ENCODE measurements at regions not wholly inside any gene's neighbourhood (a gene's known extent, or its start where the extent isn't known, plus 50 kb on each side); places are given as distances from the start of the nearest gene placed in this dataset.
"Not testable (repeated sequence)": the region's sequence is repeated elsewhere in the genome, so short reads cannot be mapped to it uniquely, and the experiment has no call there.

DNA sequence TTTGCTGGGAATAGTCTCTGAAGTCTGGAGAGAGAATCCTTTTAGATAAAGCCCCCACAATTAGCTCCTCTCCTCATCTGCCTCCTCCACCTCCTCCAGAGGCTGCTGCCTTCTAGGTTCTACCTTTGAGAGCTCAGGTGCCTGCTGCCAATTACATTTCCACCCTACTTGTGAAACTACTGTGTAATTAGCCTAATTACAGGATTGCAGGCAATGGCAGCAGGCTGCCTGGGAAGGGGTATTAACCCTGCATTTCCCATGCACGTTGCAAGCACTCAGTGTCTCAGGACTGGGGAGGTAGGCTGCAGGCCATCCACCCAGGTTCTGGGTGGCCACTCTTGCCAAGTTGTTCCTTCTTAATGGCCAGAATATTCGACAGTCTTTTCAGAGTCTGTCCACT lies 215.6 kb upstream of the ZNF217 start:
- Histone ChIP-seq H3K36me3 (ENCODE audit: low read depth) (no peaks in the 10 kb centered on the region), H3K4me1 (ENCODE audit: insufficient read depth) (peaks cover 16% of the 10 kb centered on the region), H3F3A (ENCODE audit: insufficient read depth) (peaks cover 10% of the 10 kb centered on the region), H3K4me3 (no peak overlapping the region), H4K20me1 (ENCODE audit: insufficient read depth) (no peaks in the 10 kb centered on the region), H3K9ac (no peak overlapping the region), H2AFZ (no peak overlapping the region), H3K4me2 (ENCODE audit: unreplicated experiment) (no peak overlapping the region), H3K27ac (no peak overlapping the region), H3K27me3 (replicated peaks; ENCODE audit: insufficient read depth) (no peaks in the 10 kb centered on the region), H3K79me2 (ENCODE audit: insufficient read depth) (no peaks in the 10 kb centered on the region), H3K9me3 (ENCODE audit: low read depth) (no peaks in the 10 kb centered on the region), H3K9me2 (ENCODE audit: insufficient read depth) (no peaks in the 10 kb centered on the region)
- no peak for TF ChIP-seq EZH2phosphoT487 (IDR thresholded peaks at IDR 0.05; ENCODE audit: insufficient read depth, low read depth)
- no peak for TF ChIP-seq EZH2 (IDR thresholded peaks at IDR 0.05; ENCODE audit: insufficient read depth, poor library complexity, severe bottlenecking)
- in situ Hi-C loops (cut with MboI): no loop called here
- 93 to 97% methylated on average over 2 of the region's 2 CpGs for WGBS, 2 experiments (ENCODE audit: low coverage in 1 of 2, low lambda C conversion rate in 2 of 2, missing lambda C conversion rate in 2 of 2)
- no peak for DNase-seq

GRCh38 chr20:53808733-53809132 lies 215.1 kb upstream of the ZNF217 start:
- 87 to 91% methylated on average over 3 of the region's 3 CpGs for WGBS, 2 experiments (ENCODE audit: low coverage in 1 of 2, low lambda C conversion rate in 2 of 2, missing lambda C conversion rate in 2 of 2)
- Histone ChIP-seq H3K4me3 (no peak overlapping the region), H3K4me1 (ENCODE audit: insufficient read depth) (peaks cover 16% of the 10 kb centered on the region), H3K27me3 (replicated peaks; ENCODE audit: insufficient read depth) (no peaks in the 10 kb centered on the region), H3K36me3 (ENCODE audit: low read depth) (no peaks in the 10 kb centered on the region), H3K27ac (no peak overlapping the region), H3K9me2 (ENCODE audit: insufficient read depth) (no peaks in the 10 kb centered on the region), H3K79me2 (ENCODE audit: insufficient read depth) (no peaks in the 10 kb centered on the region), H3K9ac (no peak overlapping the region), H3K4me2 (ENCODE audit: unreplicated experiment) (no peak overlapping the region), H2AFZ (no peak overlapping the region), H4K20me1 (ENCODE audit: insufficient read depth) (no peaks in the 10 kb centered on the region), H3K9me3 (ENCODE audit: low read depth) (no peaks in the 10 kb centered on the region), H3F3A (ENCODE audit: insufficient read depth) (peaks cover 10% of the 10 kb centered on the region)
- DNase-seq: no peak
- in situ Hi-C loops (cut with MboI): no loop called here
- TF ChIP-seq EZH2 (IDR thresholded peaks at IDR 0.05; ENCODE audit: insufficient read depth, poor library complexity, severe bottlenecking) (no peak), EZH2phosphoT487 (IDR thresholded peaks at IDR 0.05; ENCODE audit: insufficient read depth, low read depth) (no peak)

GRCh38 chr20:53808302-53808701 lies 214.7 kb upstream of the ZNF217 start:
- H2AFZ ChIP-seq; H3K27me3 ChIP-seq (replicated peaks; ENCODE audit: insufficient read depth); in situ Hi-C loops (cut with MboI); H3F3A ChIP-seq (ENCODE audit: insufficient read depth); H3K4me3 ChIP-seq; H4K20me1 ChIP-seq (ENCODE audit: insufficient read depth); H3K79me2 ChIP-seq (ENCODE audit: insufficient read depth); H3K9me3 ChIP-seq (ENCODE audit: low read depth); DNase-seq; H3K4me2 ChIP-seq (ENCODE audit: unreplicated experiment); H3K36me3 ChIP-seq (ENCODE audit: low read depth); H3K27ac ChIP-seq; H3K9me2 ChIP-seq (ENCODE audit: insufficient read depth); H3K9ac ChIP-seq: not testable (repeated sequence)
- H3K4me1 ChIP-seq (ENCODE audit: insufficient read depth): peaks cover 16% of the 10 kb centered on the region
- WGBS, 2 experiments (ENCODE audit: low coverage in 1 of 2, low lambda C conversion rate in 2 of 2, missing lambda C conversion rate in 2 of 2): 97% methylated on average over 10 of the region's 10 CpGs

DNA sequence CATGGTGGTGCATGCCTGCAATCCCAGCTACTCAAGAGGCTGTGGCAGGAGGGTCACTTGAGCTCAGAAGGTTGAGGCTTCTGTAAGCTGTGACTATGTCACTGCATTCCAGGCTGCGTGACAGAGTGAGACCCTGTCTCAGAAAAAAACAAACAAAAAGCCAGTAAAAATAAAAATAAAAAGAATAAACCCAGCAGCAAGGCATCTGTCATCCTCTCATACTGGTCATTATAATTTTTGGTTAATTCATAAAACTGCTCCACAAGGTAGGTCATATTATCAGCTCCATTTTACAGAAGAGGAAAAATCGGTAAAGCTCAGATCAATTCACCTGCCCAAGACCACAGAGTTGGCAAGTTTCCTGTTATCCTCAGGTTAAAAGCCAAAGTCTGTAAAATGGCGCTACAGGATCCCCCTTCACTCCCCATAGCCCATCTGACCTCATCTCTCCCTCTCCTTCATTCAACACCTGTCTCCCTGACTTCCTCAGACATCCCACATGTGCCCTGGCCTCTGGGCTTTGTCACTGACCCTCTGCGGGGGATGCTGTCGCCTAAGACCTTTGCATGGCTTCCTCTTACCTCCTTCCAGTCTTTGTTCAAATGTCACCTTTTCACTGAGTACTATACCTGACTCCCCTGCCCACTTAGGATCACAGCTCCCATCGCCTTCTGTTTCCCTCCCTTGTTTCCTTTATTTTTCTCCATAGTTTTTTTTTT lies 213.2 kb upstream of the ZNF217 start:
- Histone ChIP-seq H2AFZ (no peak overlapping the region), H3K9ac (no peak overlapping the region), H3K4me1 (ENCODE audit: insufficient read depth) (peaks cover 16% of the 10 kb centered on the region), H4K20me1 (ENCODE audit: insufficient read depth) (no peaks in the 10 kb centered on the region), H3K9me2 (ENCODE audit: insufficient read depth) (no peaks in the 10 kb centered on the region), H3K9me3 (ENCODE audit: low read depth) (no peaks in the 10 kb centered on the region), H3F3A (ENCODE audit: insufficient read depth) (peaks cover 10% of the 10 kb centered on the region), H3K79me2 (ENCODE audit: insufficient read depth) (no peaks in the 10 kb centered on the region), H3K27me3 (replicated peaks; ENCODE audit: insufficient read depth) (no peaks in the 10 kb centered on the region), H3K4me3 (no peak overlapping the region), H3K27ac (no peak overlapping the region), H3K4me2 (ENCODE audit: unreplicated experiment) (no peak overlapping the region), H3K36me3 (ENCODE audit: low read depth) (no peaks in the 10 kb centered on the region)
- WGBS, 2 experiments (ENCODE audit: low coverage in 1 of 2, low lambda C conversion rate in 2 of 2, missing lambda C conversion rate in 2 of 2): 85 to 94% methylated on average over 6 of the region's 6 CpGs
- in situ Hi-C loops (cut with MboI): no loop called here
- TF ChIP-seq EZH2phosphoT487 (IDR thresholded peaks at IDR 0.05; ENCODE audit: insufficient read depth, low read depth): no peak
- no peak for TF ChIP-seq EZH2 (IDR thresholded peaks at IDR 0.05; ENCODE audit: insufficient read depth, poor library complexity, severe bottlenecking)
- no peak for DNase-seq
